SK-N-SH treated with all-trans-retinoic acid at 6 μM for 48 hours (cell line): ENCODE measurements at regions not wholly inside any gene's neighbourhood (a gene's known extent, or its start where the extent isn't known, plus 50 kb on each side); places are given as distances from the start of the nearest gene placed in this dataset.

ENCODE experiments used
- CREB5 ChIP-seq: fragments of 250-450 bp; sonication (Bioruptor Pico); IDR thresholded peaks from 2 replicates; pipeline ENCODE4 v1.5.1; 2020; ENCODE audit warnings: low read depth, mild to moderate bottlenecking, moderate library complexity
- GLIS3 ChIP-seq: fragments of 250-450 bp; sonication (Bioruptor Pico); IDR thresholded peaks from 2 replicates; pipeline ENCODE4 v1.5.0; 2020; ENCODE audit warnings: mild to moderate bottlenecking, moderate library complexity
- ZFP3 ChIP-seq: fragments of 250-450 bp; sonication (Bioruptor Pico); IDR thresholded peaks from 2 replicates; pipeline ENCODE4 v1.5.0; 2020; ENCODE audit warnings: mild to moderate bottlenecking, moderate library complexity
- ZNF8 ChIP-seq: fragments of 450-650 bp; formaldehyde crosslinking; IDR thresholded peaks from 2 replicates; pipeline ENCODE4 v1.5.0; 2020; ENCODE audit warnings: mild to moderate bottlenecking, moderate library complexity
- TF ChIP-seq, protein P1 (sequence below): fragments of 250-450 bp; sonication (Bioruptor Pico); IDR thresholded peaks from 2 replicates; pipeline ENCODE4 v1.5.0; 2020; ENCODE audit warnings: mild to moderate bottlenecking, moderate library complexity

DNA sequence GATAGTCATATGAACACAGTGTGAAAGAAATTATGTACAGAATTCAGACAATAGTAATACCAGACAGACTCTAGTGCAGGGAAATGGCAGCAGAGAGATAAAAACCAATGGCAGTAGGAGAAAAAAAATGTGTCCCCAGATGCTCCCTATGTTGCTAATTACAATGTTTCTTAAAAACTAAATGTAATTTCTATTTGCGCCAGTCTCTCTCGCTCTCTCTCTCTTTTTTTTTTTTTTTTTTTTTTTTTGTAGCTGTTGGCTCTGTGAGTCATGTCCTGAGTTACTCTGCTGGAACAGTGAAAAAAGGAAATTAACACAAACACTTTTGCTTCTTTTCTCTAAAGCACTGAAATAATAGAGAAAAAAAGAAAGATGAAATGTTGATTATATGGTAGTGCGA is 871.9 kb downstream of the GBE1 start:
- no peak for TF ChIP-seq ZNF8 (CRISPR knock-in tag)
- TF ChIP-seq, protein P1, sequence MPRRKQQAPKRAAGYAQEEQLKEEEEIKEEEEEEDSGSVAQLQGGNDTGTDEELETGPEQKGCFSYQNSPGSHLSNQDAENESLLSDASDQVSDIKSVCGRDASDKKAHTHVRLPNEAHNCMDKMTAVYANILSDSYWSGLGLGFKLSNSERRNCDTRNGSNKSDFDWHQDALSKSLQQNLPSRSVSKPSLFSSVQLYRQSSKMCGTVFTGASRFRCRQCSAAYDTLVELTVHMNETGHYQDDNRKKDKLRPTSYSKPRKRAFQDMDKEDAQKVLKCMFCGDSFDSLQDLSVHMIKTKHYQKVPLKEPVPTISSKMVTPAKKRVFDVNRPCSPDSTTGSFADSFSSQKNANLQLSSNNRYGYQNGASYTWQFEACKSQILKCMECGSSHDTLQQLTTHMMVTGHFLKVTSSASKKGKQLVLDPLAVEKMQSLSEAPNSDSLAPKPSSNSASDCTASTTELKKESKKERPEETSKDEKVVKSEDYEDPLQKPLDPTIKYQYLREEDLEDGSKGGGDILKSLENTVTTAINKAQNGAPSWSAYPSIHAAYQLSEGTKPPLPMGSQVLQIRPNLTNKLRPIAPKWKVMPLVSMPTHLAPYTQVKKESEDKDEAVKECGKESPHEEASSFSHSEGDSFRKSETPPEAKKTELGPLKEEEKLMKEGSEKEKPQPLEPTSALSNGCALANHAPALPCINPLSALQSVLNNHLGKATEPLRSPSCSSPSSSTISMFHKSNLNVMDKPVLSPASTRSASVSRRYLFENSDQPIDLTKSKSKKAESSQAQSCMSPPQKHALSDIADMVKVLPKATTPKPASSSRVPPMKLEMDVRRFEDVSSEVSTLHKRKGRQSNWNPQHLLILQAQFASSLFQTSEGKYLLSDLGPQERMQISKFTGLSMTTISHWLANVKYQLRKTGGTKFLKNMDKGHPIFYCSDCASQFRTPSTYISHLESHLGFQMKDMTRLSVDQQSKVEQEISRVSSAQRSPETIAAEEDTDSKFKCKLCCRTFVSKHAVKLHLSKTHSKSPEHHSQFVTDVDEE (CRISPR knock-in tag) = no peak
- TF ChIP-seq ZFP3 (CRISPR knock-in tag) = no peak
- TF ChIP-seq CREB5 (CRISPR knock-in tag) = no peak
- no peak for TF ChIP-seq GLIS3 (CRISPR knock-in tag)
